ENCODE measurements at regions not wholly inside any gene's neighbourhood (a gene's known extent, or its start where the extent isn't known, plus 50 kb on each side); places are given as distances from the start of the nearest gene placed in this dataset.

GRCh38 chr2:140061240-140061639 is 1281.0 kb upstream of the NXPH2 start:
- no peak for DNase-seq

GRCh38 chr2:140057928-140058327 is 1277.7 kb upstream of the NXPH2 start:
- no peak for DNase-seq

DNA sequence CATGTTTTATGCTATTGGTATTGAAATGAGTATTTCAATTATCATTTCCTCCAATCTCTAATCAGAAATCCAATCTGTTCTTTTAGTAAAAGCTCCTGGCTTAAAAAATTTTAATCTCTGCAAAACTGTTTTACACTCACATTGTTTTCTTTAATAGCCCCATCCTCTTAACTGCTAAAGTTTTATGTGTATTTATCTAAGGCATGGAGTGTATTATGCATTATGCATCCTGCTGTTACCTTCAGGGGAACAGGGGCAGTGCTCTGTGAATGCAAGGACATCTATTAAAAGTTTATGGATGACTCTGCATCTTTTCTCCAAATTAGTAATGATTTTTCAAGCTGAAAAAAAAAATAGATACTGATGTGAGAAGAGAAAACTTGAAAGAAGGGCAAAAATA is 1261.6 kb upstream of the NXPH2 start:
- no peak for DNase-seq

DNA sequence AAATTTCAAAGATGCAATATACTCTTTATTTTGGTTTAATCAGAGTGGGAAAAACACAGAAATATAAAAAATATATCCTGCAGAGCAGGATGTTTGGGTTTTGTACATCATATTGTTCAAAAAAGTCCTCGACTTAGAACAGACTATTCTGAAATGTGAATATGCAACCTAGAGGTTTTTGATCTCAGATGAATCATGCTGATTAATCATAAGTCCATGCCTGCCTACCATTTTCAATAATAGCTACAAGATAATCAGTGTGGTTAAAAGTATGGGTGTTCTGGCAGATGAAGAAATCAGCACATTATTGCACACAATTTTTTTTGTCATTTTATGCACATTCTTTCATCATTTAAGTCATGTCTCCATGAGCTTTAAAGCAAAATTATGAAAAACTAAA is 1261.0 kb upstream of the NXPH2 start:
- no peak for DNase-seq

DNA sequence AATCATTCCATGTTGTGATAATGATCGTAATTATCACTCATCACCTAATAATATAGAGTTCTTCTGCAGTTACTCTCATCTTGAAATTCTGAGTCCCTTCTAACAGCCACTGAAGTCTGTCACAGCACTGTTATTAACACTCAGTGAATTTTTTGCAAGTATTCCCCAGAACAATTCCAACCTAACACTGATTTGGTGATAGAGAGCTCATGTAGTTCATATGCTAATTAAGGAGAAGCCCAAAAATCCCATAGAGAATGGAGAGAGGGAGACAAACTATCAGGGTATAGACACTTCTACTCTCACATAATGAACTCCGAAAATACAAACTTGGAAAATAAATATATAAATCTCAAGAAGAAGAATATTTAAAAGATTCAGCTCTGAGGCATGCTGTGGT is 1253.4 kb upstream of the NXPH2 start:
- no peak for DNase-seq

DNA sequence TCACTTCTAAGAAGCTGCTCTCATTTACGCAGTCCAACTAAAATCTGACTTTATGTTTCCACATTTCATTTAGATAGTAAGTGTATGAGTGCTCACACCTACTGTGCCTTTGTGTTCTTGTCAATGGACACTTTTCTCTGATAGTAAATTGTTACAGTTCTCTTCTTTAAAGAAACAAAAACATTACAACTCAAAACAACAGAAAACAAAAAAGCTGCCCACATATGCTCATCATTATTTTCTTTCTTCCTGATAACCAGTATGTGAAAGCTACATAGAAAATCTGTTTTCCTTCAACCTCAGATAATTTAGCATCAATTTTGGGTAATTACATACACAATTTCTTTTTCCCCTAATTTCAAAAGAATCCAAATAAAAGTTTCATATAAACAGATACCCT is 1247.8 kb upstream of the NXPH2 start:
- DNase-seq, result no peak

GRCh38 chr2:140027320-140027719 is 1247.1 kb upstream of the NXPH2 start:
- DNase-seq, result no peak

GRCh38 chr2:140023291-140023690 is 1243.1 kb upstream of the NXPH2 start:
- no peak for DNase-seq

- no peak for DNase-seq
These were observed 1238.4 kb upstream of the NXPH2 start for GRCh38 chr2:140018541-140018940.

DNA sequence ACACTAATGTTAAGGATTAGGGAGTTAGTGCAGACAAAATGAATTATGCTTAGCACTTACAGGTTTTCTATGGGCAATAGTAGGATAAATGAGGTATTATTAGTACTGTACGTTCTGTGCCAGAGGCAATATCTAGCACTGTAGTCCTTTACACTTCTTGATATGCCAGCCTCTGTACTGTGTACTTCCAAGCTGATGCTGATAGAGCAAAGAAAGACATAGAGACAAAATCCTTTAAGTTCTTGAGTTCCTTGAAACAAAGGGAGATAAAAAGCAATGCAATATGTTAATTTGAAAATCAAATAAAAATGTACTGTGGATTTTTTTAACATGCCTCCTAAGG is 1234.0 kb upstream of the NXPH2 start:
- DNase-seq, result no peak

DNA sequence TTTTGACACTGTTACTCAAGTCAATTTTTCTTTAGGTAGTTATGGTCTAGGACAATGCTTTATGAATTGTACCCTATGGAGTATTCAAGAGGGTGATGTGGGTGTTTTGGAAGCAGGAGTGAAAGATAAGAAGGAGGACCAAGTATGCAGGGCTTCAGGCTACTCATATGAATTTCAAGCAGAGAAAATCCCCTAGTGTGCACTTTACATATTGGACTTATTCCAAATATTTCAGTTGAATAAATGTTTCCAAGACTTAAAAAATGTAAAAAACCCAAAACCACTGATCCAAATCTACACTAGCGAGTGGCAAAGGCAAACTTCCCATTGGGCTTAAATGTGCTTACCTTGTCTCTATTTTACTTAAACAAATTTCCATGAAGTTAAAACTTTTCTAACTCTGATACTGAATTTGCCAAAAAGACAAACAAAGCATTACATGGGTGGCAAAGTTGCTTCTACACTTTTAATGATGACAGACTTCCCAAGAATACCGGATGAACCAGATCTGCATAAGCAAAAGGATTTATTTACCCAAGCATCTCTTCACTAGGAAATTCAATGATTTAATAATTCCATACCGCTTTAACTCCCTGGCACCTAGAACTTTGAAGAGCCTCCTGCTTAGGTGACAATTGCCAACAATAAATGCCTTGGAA is 1233.5 kb upstream of the NXPH2 start:
- DNase-seq, result no peak

GRCh38 chr2:140011287-140011686 is 1231.1 kb upstream of the NXPH2 start:
- DNase-seq, result no peak

- no peak for DNase-seq
These were observed 1221.9 kb upstream of the NXPH2 start for GRCh38 chr2:140002110-140002509.

DNA sequence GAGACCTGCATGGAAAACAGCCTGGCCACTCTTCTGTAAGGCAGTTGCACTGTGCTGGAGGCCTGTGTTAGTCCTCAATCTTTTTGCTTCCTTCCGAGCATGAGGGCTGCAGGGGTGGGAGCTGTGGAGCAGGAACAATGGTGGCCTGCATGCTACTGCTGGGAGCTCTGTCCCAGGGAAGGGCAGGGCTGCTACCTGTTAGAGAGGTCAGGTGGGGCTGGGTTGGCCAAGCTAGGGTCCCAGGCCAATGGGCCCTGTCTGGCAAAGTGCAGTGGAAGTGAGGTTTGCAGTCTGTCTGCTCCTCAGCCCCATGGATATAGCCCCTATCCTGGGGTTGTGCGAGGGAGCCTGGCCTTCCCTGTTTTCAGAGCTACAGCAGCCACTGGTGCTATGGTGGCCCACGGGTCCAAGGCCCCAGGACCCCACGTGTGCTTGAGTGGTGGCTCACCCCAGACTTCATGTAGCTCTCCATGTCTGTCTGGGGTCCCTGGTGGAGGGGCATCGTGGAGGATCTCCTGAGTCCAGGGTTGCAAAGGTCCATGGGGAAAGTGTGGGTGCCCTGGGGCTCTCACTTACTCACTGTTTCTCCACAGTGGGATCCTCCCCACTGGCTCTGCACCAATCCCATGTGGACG is 1212.6 kb upstream of the NXPH2 start:
- no peak for DNase-seq

DNA sequence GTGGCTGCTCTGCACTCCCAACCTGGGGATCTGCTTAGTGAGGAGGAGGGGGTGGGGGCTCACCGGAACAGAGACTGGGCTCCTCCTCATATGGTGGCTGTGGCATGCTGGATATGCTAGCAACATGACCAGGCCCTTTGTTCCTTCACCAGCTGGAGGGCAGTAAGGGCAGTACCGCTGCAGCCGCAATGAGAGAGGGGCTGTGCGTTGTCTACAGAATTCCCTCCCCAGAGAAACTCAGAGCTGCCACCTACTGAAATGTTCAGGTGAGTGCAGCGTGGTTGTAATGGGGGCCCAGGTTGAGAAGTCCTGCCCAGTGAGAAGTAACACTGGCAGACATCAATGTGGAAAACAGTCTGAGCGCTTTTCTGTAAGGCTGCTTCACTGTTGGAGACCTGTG is 1211.9 kb upstream of the NXPH2 start:
- no peak for DNase-seq

- DNase-seq, result no peak
These were observed 1210.6 kb upstream of the NXPH2 start for GRCh38 chr2:139990646-139991335.

GRCh38 chr2:139969323-139969722 is 1189.1 kb upstream of the NXPH2 start:
- DNase-seq, result no peak

- DNase-seq, result no peak
These were observed 1188.4 kb upstream of the NXPH2 start for GRCh38 chr2:139968588-139968987.

DNA sequence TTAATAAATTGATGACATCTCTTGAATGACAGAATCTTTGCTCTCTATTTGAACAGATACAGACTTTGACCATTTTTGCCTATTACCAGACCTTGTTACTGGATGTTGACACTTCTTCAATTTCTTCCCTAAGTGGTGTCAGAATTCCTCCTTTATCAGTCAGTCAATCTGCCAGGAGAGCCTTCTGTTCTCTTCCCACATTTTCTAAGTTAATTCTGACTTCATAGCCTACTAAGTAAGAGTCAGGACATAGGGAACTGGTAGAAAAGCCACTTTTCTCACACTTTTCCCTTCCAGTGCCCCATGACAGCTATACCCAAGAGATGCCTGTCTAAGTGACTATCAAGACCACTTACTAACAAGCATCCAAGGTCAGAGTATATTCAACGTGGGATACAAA is 1187.5 kb upstream of the NXPH2 start:
- no peak for DNase-seq

DNA sequence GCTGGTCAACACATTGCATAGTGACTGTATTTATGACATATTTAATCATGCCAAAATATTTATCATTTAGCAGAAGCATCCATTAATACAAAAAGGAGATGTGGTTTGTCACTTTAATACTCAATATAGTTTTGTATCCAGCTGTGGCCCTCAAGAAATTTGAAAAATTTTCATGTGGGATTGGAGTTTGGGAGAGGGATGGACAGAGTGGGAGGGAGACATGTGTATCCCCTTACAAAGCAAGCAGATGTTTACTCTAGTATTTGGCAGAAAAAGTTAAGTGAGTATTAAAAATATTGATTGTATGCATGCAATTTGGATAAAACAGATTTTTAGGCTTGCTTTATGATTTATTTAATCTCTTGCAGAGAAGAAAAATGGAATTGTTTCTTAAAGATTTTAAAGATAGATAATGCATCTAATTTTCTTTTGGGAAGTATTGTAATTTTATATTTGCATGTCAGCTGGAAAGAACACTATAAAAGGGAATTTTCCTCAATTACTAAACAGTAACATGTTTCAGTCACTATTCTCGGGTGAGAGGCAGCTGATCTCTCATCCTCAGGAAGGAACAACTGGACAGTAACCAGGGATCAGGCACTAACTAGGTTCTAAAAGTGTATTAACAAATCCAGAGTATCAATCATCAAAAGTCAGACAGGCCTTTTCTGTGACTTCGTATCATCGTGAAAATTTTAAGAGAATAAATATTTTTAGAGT is 1184.7 kb upstream of the NXPH2 start:
- DNase-seq, result no peak

DNA sequence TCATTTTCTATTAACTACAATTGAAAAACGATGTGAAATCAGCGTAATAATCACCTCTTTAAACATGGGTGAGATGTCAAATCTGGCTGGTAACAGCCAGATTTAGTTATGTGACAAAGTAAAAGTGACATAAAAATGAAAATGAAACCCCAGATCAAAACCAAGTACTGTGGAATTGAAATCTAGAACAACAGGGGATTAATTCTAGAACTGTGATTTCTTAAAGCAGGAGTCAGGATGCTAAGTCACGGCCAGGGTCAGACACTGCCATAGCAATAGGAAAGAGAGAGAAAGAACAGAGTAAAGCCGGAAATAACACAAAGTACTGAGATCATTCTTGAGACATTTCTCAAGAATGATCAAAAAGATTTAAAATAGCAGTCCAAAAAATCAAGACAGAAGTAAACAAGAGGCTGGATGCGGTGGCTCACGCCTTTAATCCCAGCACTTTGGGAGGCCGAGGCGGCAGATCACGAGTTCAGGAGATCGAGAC is 1183.7 kb upstream of the NXPH2 start:
- DNase-seq, result no peak

- no peak for DNase-seq
These were observed 1169.2 kb upstream of the NXPH2 start for GRCh38 chr2:139949242-139949972.

- DNase-seq, result no peak
These were observed 1166.5 kb upstream of the NXPH2 start for GRCh38 chr2:139946690-139947089.

All from occipital lobe (tissue), 1 donor.